ENCODE measurements at regions not wholly inside any gene's neighbourhood (a gene's known extent, or its start where the extent isn't known, plus 50 kb on each side); places are given as distances from the start of the nearest gene placed in this dataset.

DNA sequence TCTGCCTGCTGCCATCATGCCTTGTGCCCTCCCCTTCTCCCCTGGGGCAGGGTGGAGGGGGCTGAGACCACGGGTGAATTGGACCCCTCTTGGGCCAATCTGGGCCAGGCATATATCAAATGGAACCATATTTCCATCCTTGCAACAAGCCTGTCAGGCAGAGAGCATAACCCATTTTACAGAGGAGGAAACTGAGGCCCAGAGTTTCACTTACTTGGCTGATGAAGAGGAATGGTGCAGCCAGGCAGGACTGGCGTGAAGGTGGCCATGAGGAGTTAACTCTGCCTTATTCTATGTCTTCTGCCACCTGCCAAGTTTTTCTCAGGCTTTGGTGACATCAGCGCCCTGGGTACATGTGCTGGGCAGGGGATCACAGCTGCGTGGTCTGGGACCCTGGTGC is 155.5 kb upstream of the PCBD1 start:
- TF ChIP-seq, protein P1, sequence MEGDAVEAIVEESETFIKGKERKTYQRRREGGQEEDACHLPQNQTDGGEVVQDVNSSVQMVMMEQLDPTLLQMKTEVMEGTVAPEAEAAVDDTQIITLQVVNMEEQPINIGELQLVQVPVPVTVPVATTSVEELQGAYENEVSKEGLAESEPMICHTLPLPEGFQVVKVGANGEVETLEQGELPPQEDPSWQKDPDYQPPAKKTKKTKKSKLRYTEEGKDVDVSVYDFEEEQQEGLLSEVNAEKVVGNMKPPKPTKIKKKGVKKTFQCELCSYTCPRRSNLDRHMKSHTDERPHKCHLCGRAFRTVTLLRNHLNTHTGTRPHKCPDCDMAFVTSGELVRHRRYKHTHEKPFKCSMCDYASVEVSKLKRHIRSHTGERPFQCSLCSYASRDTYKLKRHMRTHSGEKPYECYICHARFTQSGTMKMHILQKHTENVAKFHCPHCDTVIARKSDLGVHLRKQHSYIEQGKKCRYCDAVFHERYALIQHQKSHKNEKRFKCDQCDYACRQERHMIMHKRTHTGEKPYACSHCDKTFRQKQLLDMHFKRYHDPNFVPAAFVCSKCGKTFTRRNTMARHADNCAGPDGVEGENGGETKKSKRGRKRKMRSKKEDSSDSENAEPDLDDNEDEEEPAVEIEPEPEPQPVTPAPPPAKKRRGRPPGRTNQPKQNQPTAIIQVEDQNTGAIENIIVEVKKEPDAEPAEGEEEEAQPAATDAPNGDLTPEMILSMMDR (conservative IDR thresholded peaks at IDR 0.05; ENCODE audit: low read depth, low read length) = no peak
- DNase-seq (ENCODE audit: low read depth) = no peak
- no peak overlapping the region for H3K4me3 ChIP-seq (ENCODE audit: low read length)

DNA sequence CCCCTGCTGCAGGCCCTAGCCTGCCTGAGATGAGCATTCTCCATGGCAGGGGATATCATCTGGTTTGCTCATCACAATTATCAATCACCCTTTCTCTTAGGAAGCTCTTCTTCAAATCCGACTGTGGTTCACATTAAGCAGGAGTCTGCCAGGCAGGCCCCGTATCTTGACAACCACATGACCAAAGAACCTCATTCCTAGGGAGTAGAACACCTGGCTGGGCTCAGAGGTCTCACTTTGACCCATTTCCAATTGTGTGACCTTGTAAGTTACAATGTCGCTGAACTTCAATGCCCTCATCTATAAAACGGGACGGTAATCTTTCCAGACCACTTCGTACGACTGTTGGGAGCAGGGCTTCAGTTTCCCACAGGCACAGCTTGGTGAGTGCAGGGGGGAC is 156.4 kb upstream of the PCBD1 start:
- H3K4me3 ChIP-seq (ENCODE audit: low read length) = no peak overlapping the region
- DNase-seq (ENCODE audit: low read depth) = no peak

GRCh38 chr10:71045204-71045809 is 156.9 kb upstream of the PCBD1 start:
- DNase-seq (ENCODE audit: low read depth) = no peak
- TF ChIP-seq, protein P1 (conservative IDR thresholded peaks at IDR 0.05; ENCODE audit: low read depth, low read length) = no peak

More for the DNA sequence above, 156.4 kb upstream of the PCBD1 start:
- TF ChIP-seq, protein P1 (conservative IDR thresholded peaks at IDR 0.05; ENCODE audit: low read depth, low read length) = no peak

DNA sequence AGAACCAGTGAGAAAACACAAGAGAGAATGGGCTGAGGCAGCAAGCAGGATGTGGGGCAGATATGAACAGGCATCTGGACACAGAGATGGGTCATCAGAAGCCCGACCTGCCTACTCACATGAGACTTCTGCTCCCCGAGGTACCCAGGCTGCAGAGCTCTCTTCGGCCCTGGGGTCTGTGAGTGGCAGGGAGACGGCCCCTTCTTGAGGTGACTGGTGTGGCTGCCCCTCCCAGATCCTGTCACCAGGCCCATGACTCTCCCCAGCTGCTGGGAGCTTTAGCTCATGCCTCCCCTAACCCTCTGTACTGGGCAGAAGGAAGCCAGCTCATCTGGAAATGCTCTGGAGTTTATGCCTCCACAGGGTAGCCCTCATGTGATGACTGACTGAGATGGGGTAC is 157.6 kb upstream of the PCBD1 start:
- no peak overlapping the region for H3K4me3 ChIP-seq (ENCODE audit: low read length)
- no peak for DNase-seq (ENCODE audit: low read depth)
- TF ChIP-seq, protein P1 (conservative IDR thresholded peaks at IDR 0.05; ENCODE audit: low read depth, low read length) = no peak

More at GRCh38 chr10:71045204-71045809, 156.9 kb upstream of the PCBD1 start:
- H3K4me3 ChIP-seq (ENCODE audit: low read length) = no peak overlapping the region

- no peak overlapping the region for H3K4me3 ChIP-seq (ENCODE audit: low read length)
- no peak for DNase-seq (ENCODE audit: low read depth)
- TF ChIP-seq, protein P1 (conservative IDR thresholded peaks at IDR 0.05; ENCODE audit: low read depth, low read length) = no peak
These were observed 158.4 kb upstream of the PCBD1 start for GRCh38 chr10:71046747-71047146.

DNA sequence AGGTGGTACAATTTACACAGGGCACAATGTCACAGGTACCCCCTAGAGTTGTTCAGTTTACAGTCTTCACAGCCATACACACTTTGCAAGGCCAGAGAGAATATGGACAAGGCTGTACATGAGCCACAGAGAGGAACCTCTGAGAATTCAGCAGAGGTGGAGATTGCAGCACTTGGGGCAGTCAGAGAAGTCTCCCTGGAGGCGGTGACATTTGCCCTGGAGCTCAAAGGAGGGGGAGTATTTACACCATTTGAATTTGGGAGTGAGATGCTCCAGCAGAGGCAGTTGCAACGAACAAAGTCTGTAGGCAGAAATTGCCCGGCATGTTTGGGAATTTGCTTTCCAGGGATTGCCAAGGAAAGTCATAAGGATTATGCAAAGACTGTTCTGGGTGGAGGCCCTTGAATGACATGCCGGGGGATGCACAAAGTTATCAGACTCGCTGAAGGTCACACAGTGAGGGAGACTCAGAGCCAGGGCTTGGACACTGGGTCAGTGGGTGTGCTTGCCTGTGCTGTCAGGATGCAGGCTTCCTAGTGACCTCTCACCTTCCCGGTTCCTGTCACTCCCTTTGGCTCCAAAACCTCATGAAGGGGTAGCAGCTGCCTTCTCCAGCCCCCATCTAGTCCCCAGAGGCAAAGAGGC is 160.7 kb upstream of the PCBD1 start:
- DNase-seq (ENCODE audit: low read depth) = no peak
- no peak overlapping the region for H3K4me3 ChIP-seq (ENCODE audit: low read length)
- TF ChIP-seq, protein P1 (conservative IDR thresholded peaks at IDR 0.05; ENCODE audit: low read depth, low read length) = no peak

DNA sequence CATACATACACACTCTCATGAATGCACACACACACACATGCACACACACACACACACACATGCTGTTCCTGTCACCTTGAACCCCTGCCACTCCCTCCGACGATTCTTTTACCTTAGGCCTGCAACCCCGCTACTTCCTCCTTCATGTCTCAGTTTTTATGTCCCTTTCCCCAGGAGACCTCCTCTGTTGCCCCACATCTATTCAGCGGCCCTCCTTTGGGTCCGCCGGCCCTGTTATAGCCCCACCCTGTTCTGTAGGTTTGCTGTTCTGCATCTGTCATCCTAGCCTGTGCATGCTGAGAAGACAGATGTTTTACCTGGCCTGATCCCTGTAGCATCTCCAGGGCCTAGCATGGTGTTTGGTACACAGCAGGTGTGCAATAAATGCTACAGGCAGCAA is 161.6 kb upstream of the PCBD1 start:
- DNase-seq (ENCODE audit: low read depth) = no peak
- TF ChIP-seq, protein P1 (conservative IDR thresholded peaks at IDR 0.05; ENCODE audit: low read depth, low read length) = no peak
- H3K4me3 ChIP-seq (ENCODE audit: low read length) = no peak overlapping the region

All from retinal pigment epithelial cell (primary cell).